Brain microvascular endothelial cell (primary cell): ENCODE measurements at regions not wholly inside any gene's neighbourhood (a gene's known extent, or its start where the extent isn't known, plus 50 kb on each side); places are given as distances from the start of the nearest gene placed in this dataset.

Source experiments
- DNase-seq: peaks from one replicate; pipeline ENCODE4 v3.0.0-alpha.2; 2020
- H3K27ac ChIP-seq: fragments of 250-450 bp; sonication (Bioruptor Pico); 2 replicates; pipeline ENCODE4 v1.5.1; 2020; ENCODE audit warnings: mild to moderate bottlenecking, moderate library complexity
- H3K27me3 ChIP-seq: fragments of 250-450 bp; sonication (Bioruptor Pico); replicated peaks from 2 replicates; pipeline ENCODE4 v1.5.1; 2020; ENCODE audit warnings: mild to moderate bottlenecking
- H3K36me3 ChIP-seq: fragments of 250-450 bp; sonication (Bioruptor Pico); replicated peaks from 2 replicates; pipeline ENCODE4 v1.5.1; 2020; ENCODE audit warnings: mild to moderate bottlenecking
- H3K4me3 ChIP-seq: 2 replicates; pipeline ENCODE4 v1.5.1; 2011; ENCODE audit warnings: low read depth, mild to moderate bottlenecking, control low read depth, low read length, moderate library complexity
- CTCF ChIP-seq: IDR thresholded peaks from 2 replicates; pipeline ENCODE4 v1.5.1; 2011; ENCODE audit warnings: low read depth, mild to moderate bottlenecking, moderate library complexity, low read length, control low read depth, inconsistent platforms; ENCODE audit errors: missing control alignments
- in situ Hi-C: cut with HindIII; loops from 2 replicates; pipeline ENCODE4 v1.10.0; 2017; ENCODE audit warnings: low sequenced_read_pairs, low pct_ligation_motif_present

- no peak for TF ChIP-seq CTCF
- no peak for DNase-seq
- H3K36me3 ChIP-seq: no peaks in the 10 kb centered on the region
- in situ Hi-C loops: no loop called here
- H3K4me3 ChIP-seq: no peak overlapping the region
- H3K27ac ChIP-seq: no peak overlapping the region
- no peaks in the 10 kb centered on the region for H3K27me3 ChIP-seq
These were observed 111.1 kb upstream of the DUSP22 start for GRCh38 chr6:181049-181654.

GRCh38 chr6:183668-184067 is 108.6 kb upstream of the DUSP22 start:
- in situ Hi-C loops: no loop called here
- Histone ChIP-seq H3K4me3 (no peak overlapping the region), H3K36me3 (no peaks in the 10 kb centered on the region), H3K27me3 (no peaks in the 10 kb centered on the region), H3K27ac (no peak overlapping the region)
- DNase-seq: no peak
- no peak for TF ChIP-seq CTCF

- no peak for TF ChIP-seq CTCF
- no peak overlapping the region for H3K4me3 ChIP-seq
- DNase-seq: no peak
- no peak overlapping the region for H3K27ac ChIP-seq
- H3K27me3 ChIP-seq: no peaks in the 10 kb centered on the region
- in situ Hi-C loops: no loop called here
- no peaks in the 10 kb centered on the region for H3K36me3 ChIP-seq
These were observed 108.1 kb upstream of the DUSP22 start for GRCh38 chr6:184161-184700.

GRCh38 chr6:186340-186965 is 105.8 kb upstream of the DUSP22 start:
- no peaks in the 10 kb centered on the region for H3K36me3 ChIP-seq
- DNase-seq: no peak
- no peak for TF ChIP-seq CTCF
- no peak overlapping the region for H3K4me3 ChIP-seq
- H3K27me3 ChIP-seq: no peaks in the 10 kb centered on the region
- in situ Hi-C loops: no loop called here
- no peak overlapping the region for H3K27ac ChIP-seq

- in situ Hi-C loops: no loop called here
- Histone ChIP-seq H3K27me3 (no peaks in the 10 kb centered on the region), H3K4me3 (no peak overlapping the region), H3K27ac (no peak overlapping the region), H3K36me3 (no peaks in the 10 kb centered on the region)
- no peak for DNase-seq
- no peak for TF ChIP-seq CTCF
These were observed 105.0 kb upstream of the DUSP22 start for GRCh38 chr6:187210-187861.
